CD4-positive, alpha-beta T cell treated with Interleukin-4 for 1 hour (primary cell): ENCODE measurements at regions not wholly inside any gene's neighbourhood (a gene's known extent, or its start where the extent isn't known, plus 50 kb on each side); places are given as distances from the start of the nearest gene placed in this dataset.

Source experiments
- DNase-seq, 2 donors: peaks; one replicate each; pipeline ENCODE4 v3.0.0-alpha.2; 2020 to 2022

GRCh38 chr2:51534166-51534565 is 502.2 kb upstream of the NRXN1 start:
- no peak for DNase-seq

GRCh38 chr2:51528156-51528555 is 496.2 kb upstream of the NRXN1 start:
- no peak for DNase-seq

GRCh38 chr2:51526766-51527165 is 494.8 kb upstream of the NRXN1 start:
- DNase-seq = no peak

- no peak for DNase-seq
Observed at GRCh38 chr2:51516667-51517066, 484.7 kb upstream of the NRXN1 start.

- no peak for DNase-seq
Observed at GRCh38 chr2:51511002-51511401, 479.1 kb upstream of the NRXN1 start.

GRCh38 chr2:51510303-51510702 is 478.4 kb upstream of the NRXN1 start:
- no peak for DNase-seq

- DNase-seq = no peak
Observed at GRCh38 chr2:51505533-51505932, 473.6 kb upstream of the NRXN1 start.

- DNase-seq = no peak
Observed at GRCh38 chr2:51490576-51491234, 458.8 kb upstream of the NRXN1 start.

- no peak for DNase-seq
Observed at GRCh38 chr2:51484605-51485004, 452.7 kb upstream of the NRXN1 start.

- DNase-seq = no peak
Observed at GRCh38 chr2:51483720-51484119, 451.8 kb upstream of the NRXN1 start.

GRCh38 chr2:51472783-51473182 is 440.9 kb upstream of the NRXN1 start:
- no peak for DNase-seq

GRCh38 chr2:51472300-51472699 is 440.4 kb upstream of the NRXN1 start:
- no peak for DNase-seq

- no peak for DNase-seq
Observed at GRCh38 chr2:51469102-51469501, 437.2 kb upstream of the NRXN1 start.

- DNase-seq = no peak
Observed at GRCh38 chr2:51465326-51465725, 433.4 kb upstream of the NRXN1 start.

- DNase-seq = no peak
Observed at GRCh38 chr2:51454177-51454576, 422.2 kb upstream of the NRXN1 start.

- DNase-seq = no peak
Observed at GRCh38 chr2:51448911-51449310, 417.0 kb upstream of the NRXN1 start.

- no peak for DNase-seq
Observed at GRCh38 chr2:51441786-51442185, 409.9 kb upstream of the NRXN1 start.

GRCh38 chr2:51424418-51424817 is 392.5 kb upstream of the NRXN1 start:
- DNase-seq = no peak

GRCh38 chr2:51420511-51420910 is 388.6 kb upstream of the NRXN1 start:
- no peak for DNase-seq

GRCh38 chr2:51413726-51414125 is 381.8 kb upstream of the NRXN1 start:
- no peak for DNase-seq

GRCh38 chr2:51410331-51410730 is 378.4 kb upstream of the NRXN1 start:
- DNase-seq = no peak

- no peak for DNase-seq
Observed at GRCh38 chr2:51409920-51410319, 378.0 kb upstream of the NRXN1 start.

GRCh38 chr2:51404226-51404625 is 372.3 kb upstream of the NRXN1 start:
- no peak for DNase-seq

GRCh38 chr2:51401546-51401945 is 369.6 kb upstream of the NRXN1 start:
- DNase-seq = no peak

GRCh38 chr2:51387235-51387634 is 355.3 kb upstream of the NRXN1 start:
- no peak for DNase-seq

GRCh38 chr2:51379997-51380396 is 348.1 kb upstream of the NRXN1 start:
- DNase-seq = no peak
